ENCODE measurements at regions not wholly inside any gene's neighbourhood (a gene's known extent, or its start where the extent isn't known, plus 50 kb on each side); places are given as distances from the start of the nearest gene placed in this dataset.
"Not testable (repeated sequence)": the region's sequence is repeated elsewhere in the genome, so short reads cannot be mapped to it uniquely, and the experiment has no call there.

DNA sequence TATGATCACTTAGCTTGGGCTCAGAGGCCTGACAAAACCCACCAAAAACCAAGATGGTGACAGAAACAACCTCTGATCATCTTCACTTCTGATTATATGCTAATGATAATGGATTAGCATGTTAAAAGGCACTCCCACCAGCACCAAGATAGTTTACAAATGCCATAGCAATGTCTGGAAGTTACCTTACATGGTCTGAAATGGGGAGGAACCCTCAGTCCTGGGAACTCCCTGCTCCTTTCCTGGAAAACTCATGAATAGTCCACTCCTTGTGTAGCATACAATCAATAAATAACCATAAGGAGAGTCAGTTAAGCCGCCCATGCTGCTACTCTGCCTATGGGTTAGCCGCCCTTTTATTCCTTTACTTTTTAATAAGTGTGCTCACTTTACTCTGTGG, 120.0 kb upstream of the HS3ST4 start:
- DNase-seq (ENCODE audit: low read depth), result no peak
- no peak for TF ChIP-seq CTCF (conservative IDR thresholded peaks at IDR 0.05; ENCODE audit: low read depth, low read length)
- no peak overlapping the region for H3K4me3 ChIP-seq (ENCODE audit: low read depth, low read length)

DNA sequence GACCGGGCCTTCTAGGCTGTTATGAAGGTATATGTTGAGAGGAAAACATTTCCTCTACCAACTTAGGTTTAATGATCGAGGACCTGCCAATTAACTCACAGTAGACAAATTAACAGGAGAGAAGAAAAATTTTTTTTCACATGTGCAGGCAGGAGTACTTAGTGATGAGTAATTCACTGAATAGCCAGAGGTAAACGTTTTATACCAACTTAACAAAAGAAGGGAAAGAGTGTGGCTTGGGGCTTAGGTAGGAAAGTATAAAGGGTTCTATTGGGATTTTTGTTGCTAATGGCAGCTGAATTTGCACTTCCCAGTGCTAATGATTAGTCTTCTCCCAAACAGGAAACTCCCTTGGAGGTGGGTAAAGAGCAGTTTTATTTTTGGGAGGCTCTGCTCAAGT, 121.6 kb upstream of the HS3ST4 start:
- no peak for DNase-seq (ENCODE audit: low read depth)
- TF ChIP-seq CTCF (conservative IDR thresholded peaks at IDR 0.05; ENCODE audit: low read depth, low read length), result no peak
- H3K4me3 ChIP-seq (ENCODE audit: low read depth, low read length), result no peak overlapping the region

DNA sequence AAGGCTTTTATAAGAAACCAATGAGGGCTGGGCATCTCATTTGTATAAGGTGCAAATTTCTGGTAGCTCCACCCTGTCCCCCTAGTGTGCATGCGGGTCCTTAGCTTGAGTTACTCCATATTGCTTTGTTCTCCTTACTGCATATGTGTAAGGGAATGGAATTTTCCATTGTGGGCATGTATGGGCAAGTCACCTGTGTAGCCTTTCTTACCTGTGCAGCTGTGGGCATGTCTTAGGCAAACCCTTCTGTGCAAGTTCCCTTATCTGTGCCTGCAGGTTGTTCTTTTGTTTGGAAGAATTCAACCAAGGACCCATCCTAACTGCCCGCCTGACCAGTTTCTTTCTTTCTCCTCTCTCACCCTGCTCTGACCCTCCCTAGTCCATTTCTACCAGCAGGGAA, 122.8 kb upstream of the HS3ST4 start:
- no peak for TF ChIP-seq CTCF (conservative IDR thresholded peaks at IDR 0.05; ENCODE audit: low read depth, low read length)
- DNase-seq (ENCODE audit: low read depth), result no peak

DNA sequence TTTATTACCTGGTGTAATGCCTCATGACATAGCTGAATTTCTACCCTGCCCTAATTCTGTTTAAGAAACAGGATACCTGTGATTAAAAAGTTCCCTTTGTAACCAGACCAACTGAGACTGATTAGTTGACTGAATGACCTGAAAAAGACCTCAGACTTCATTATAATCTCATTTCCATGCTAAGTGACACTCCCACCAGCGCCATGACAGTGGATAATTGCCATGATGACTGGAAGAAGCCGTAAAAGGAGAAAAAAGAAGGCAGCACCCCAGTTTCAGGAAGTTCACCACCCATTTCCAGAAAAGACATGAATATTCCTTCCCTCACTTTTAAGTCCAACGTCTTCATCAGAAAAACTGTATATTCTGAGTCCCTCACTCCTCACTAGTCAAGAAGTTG, 125.6 kb upstream of the HS3ST4 start:
- no peak for TF ChIP-seq CTCF (conservative IDR thresholded peaks at IDR 0.05; ENCODE audit: low read depth, low read length)
- no peak for DNase-seq (ENCODE audit: low read depth)
- H3K4me3 ChIP-seq (ENCODE audit: low read depth, low read length), result no peak overlapping the region

More for the DNA sequence above, 122.8 kb upstream of the HS3ST4 start:
- no peak overlapping the region for H3K4me3 ChIP-seq (ENCODE audit: low read depth, low read length)

- H3K4me3 ChIP-seq (ENCODE audit: low read depth, low read length), result no peak overlapping the region
- no peak for TF ChIP-seq CTCF (conservative IDR thresholded peaks at IDR 0.05; ENCODE audit: low read depth, low read length)
- DNase-seq (ENCODE audit: low read depth), result no peak
Observed at GRCh38 chr16:25563700-25564099, 128.1 kb upstream of the HS3ST4 start.

GRCh38 chr16:25561723-25562122, 130.0 kb upstream of the HS3ST4 start:
- not testable (repeated sequence) for H3K4me3 ChIP-seq (ENCODE audit: low read depth, low read length); DNase-seq (ENCODE audit: low read depth)

DNA sequence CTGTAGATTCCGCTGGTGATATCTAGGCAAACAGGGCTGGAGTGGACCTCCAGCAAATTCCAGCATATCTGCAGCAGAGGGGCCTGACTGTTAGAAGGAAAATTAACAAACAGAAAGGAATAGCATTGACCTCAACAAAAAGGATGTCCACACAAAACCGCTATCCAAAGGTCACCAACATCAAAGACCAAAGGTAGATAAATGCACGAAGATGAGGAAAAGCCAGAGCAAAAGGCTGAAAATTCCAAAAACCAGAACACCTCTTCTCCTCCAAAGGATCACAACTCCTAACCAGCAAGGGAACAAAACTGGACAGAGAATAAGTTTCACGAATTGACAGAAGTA, 134.8 kb upstream of the HS3ST4 start:
- H3K4me3 ChIP-seq (ENCODE audit: low read depth, low read length), result not testable (repeated sequence)

DNA sequence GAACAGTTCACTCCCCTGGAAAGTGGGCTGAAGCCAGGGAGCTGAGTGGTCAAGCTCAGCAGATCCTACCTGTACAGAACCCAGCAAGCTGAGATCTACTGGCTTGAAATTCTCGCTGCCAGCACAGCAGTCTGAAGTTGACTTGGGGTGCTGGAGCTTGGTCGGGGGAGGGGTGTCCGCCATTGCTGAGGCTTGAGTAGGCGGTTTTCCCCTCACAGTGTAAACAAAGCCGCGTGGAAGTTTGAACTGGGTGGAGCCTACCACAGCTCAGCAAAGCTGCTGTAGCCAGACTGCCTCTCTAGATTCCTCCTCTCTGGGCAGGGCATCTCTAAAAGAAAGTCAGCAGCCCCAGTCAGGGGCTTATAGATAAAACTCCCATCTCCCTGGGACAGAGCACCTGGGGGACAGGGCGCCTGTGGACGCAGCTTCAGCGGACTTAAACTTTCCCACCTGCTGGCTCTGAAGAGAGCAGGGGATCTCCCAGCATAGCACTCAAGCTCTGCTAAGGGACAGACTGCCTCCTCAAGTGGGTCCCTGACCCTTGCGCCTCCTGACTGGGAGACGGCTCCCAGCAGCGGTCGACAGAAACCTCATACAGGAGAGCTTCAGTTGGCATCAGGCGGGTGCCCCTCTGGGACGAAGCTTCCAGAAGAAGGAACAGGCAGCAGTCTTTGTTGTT, 135.3 kb upstream of the HS3ST4 start:
- H3K4me3 ChIP-seq (ENCODE audit: low read depth, low read length); DNase-seq (ENCODE audit: low read depth): not testable (repeated sequence)

More for the DNA sequence above, 134.8 kb upstream of the HS3ST4 start:
- DNase-seq (ENCODE audit: low read depth), result not testable (repeated sequence)

Data from choroid plexus epithelial cell (primary cell).